Kidney epithelial cell (primary cell): ENCODE measurements at regions not wholly inside any gene's neighbourhood (a gene's known extent, or its start where the extent isn't known, plus 50 kb on each side); places are given as distances from the start of the nearest gene placed in this dataset.

Source experiments
- DNase-seq: peaks from one replicate; pipeline ENCODE4 v3.0.0-alpha.2; 2010; ENCODE audit warnings: low read depth
- H3K27me3 ChIP-seq: 2 replicates; pipeline ENCODE4 v1.6.0; 2011; ENCODE audit warnings: low read length; ENCODE audit not compliant: control insufficient read depth, insufficient read depth
- H3K36me3 ChIP-seq: 2 replicates; pipeline ENCODE4 v1.5.1; 2011; ENCODE audit warnings: low read length; ENCODE audit not compliant: control insufficient read depth, insufficient read depth
- H3K4me3 ChIP-seq: 2 replicates; pipeline ENCODE4 v1.5.1; 2011; ENCODE audit warnings: low read depth, mild to moderate bottlenecking, control low read depth, low read length
- CTCF ChIP-seq: IDR thresholded peaks from 2 replicates; pipeline ENCODE4 v1.5.1; 2011; ENCODE audit warnings: mild to moderate bottlenecking, moderate library complexity, low read length, control low read depth, inconsistent platforms; ENCODE audit not compliant: insufficient read depth, poor library complexity, severe bottlenecking

GRCh38 chr1:234729561-234730474 lies 119.8 kb upstream of the IRF2BP2 start:
- no peak for DNase-seq
- Histone ChIP-seq H3K4me3 (no peak overlapping the region), H3K36me3 (no peaks in the 10 kb centered on the region), H3K27me3 (no peaks in the 10 kb centered on the region)
- no peak for TF ChIP-seq CTCF

GRCh38 chr1:234728740-234729139 lies 118.8 kb upstream of the IRF2BP2 start:
- no peak for DNase-seq
- H3K4me3 ChIP-seq: no peak overlapping the region
- no peaks in the 10 kb centered on the region for H3K27me3 ChIP-seq
- no peaks in the 10 kb centered on the region for H3K36me3 ChIP-seq
- TF ChIP-seq CTCF: no peak

GRCh38 chr1:234727018-234727940 lies 117.3 kb upstream of the IRF2BP2 start:
- H3K27me3 ChIP-seq: no peaks in the 10 kb centered on the region
- no peaks in the 10 kb centered on the region for H3K36me3 ChIP-seq
- TF ChIP-seq CTCF: no peak
- DNase-seq: no peak
- no peak overlapping the region for H3K4me3 ChIP-seq

- no peak for TF ChIP-seq CTCF
- no peak overlapping the region for H3K4me3 ChIP-seq
- DNase-seq: no peak
- H3K27me3 ChIP-seq: no peaks in the 10 kb centered on the region
- no peaks in the 10 kb centered on the region for H3K36me3 ChIP-seq
These were observed 116.5 kb upstream of the IRF2BP2 start for GRCh38 chr1:234726359-234726943.

DNA sequence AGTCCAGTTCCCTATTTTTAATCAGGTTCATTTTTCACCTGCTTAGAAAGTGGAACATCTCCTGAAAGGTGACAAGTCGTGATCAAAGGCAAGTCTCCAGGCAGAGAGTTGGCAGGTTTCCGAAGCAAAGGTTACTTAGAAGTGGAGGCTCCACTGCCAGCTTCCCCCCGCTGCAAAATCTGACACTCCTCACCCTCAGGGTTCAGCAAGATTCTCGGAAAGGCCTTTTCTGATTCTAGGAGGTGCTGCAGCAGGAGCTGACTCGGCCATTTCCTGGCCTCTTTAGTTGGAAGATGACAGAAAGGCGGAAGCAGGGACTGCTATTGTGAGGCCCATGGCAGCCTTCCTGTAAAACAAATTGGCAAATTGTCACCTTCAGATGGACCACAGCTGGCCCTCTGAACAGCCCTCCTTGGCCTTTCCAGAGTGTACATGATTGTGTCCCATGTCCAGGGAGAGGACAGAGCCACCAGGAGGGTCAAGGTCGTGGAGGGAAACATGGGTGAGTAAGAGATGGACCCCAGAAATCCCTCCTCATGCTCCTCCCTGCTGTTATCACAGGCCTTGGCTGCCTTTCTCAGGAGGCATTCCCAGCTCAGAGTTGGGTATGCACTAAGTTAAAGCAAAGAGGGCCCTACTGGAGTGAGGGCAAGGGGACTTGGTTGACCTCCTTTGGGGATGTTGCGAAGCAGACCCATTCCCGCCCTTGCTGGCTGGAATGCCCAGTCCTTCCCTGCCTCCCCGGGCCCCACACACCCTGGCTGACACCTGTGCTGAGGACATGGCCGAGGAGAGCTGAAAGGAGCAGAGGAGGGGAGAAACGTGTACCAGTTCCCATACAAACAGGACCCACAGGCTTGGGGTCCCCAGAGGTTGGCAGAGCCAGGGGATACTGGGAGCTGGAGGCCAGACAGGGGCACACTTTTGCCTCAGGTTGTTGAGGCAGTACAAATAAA lies 115.5 kb upstream of the IRF2BP2 start:
- no peaks in the 10 kb centered on the region for H3K27me3 ChIP-seq
- no peak overlapping the region for H3K4me3 ChIP-seq
- H3K36me3 ChIP-seq: no peaks in the 10 kb centered on the region
- no peak for TF ChIP-seq CTCF
- no peak for DNase-seq
